NCI-H1694 (cell line): ENCODE measurements at regions not wholly inside any gene's neighbourhood (a gene's known extent, or its start where the extent isn't known, plus 50 kb on each side); places are given as distances from the start of the nearest gene placed in this dataset.
"Not testable (repeated sequence)": the region's sequence is repeated elsewhere in the genome, so short reads cannot be mapped to it uniquely, and the experiment has no call there.

Experiments
- DNase-seq: peaks from one replicate; lab custom pipeline; 2025; lab: John Stamatoyannopoulos, UW

GRCh38 chr7:49597805-49598204 is 175.6 kb upstream of the VWC2 start:
- DNase-seq, result no peak

- DNase-seq, result no peak
These were observed 161.5 kb upstream of the VWC2 start for GRCh38 chr7:49611951-49612350.

- DNase-seq, result no peak
These were observed 159.7 kb upstream of the VWC2 start for GRCh38 chr7:49613759-49614158.

- not testable (repeated sequence) for DNase-seq
These were observed 158.5 kb upstream of the VWC2 start for GRCh38 chr7:49614974-49615373.

GRCh38 chr7:49618028-49618427 is 155.4 kb upstream of the VWC2 start:
- DNase-seq, result no peak

GRCh38 chr7:49623943-49624342 is 149.5 kb upstream of the VWC2 start:
- no peak for DNase-seq

GRCh38 chr7:49624611-49625010 is 148.8 kb upstream of the VWC2 start:
- no peak for DNase-seq

GRCh38 chr7:49630513-49630912 is 142.9 kb upstream of the VWC2 start:
- DNase-seq, result no peak

- DNase-seq, result no peak
These were observed 142.2 kb upstream of the VWC2 start for GRCh38 chr7:49631071-49631815.

GRCh38 chr7:49631960-49632359 is 141.5 kb upstream of the VWC2 start:
- DNase-seq, result no peak

GRCh38 chr7:49635800-49636199 is 137.6 kb upstream of the VWC2 start:
- DNase-seq, result no peak

GRCh38 chr7:49636400-49636799 is 137.0 kb upstream of the VWC2 start:
- no peak for DNase-seq

- no peak for DNase-seq
These were observed 135.3 kb upstream of the VWC2 start for GRCh38 chr7:49638166-49638565.

- no peak for DNase-seq
These were observed 134.3 kb upstream of the VWC2 start for GRCh38 chr7:49639068-49639593.

GRCh38 chr7:49639808-49640207 is 133.6 kb upstream of the VWC2 start:
- DNase-seq, result no peak

GRCh38 chr7:49643321-49643720 is 130.1 kb upstream of the VWC2 start:
- no peak for DNase-seq

GRCh38 chr7:49643736-49644135 is 129.7 kb upstream of the VWC2 start:
- no peak for DNase-seq

- no peak for DNase-seq
These were observed 128.9 kb upstream of the VWC2 start for GRCh38 chr7:49644396-49645166.

- DNase-seq, result no peak
These were observed 128.1 kb upstream of the VWC2 start for GRCh38 chr7:49645296-49645695.

GRCh38 chr7:49660170-49660783 is 113.2 kb upstream of the VWC2 start:
- no peak for DNase-seq

GRCh38 chr7:49660976-49661375 is 112.5 kb upstream of the VWC2 start:
- DNase-seq, result no peak

- DNase-seq, result not testable (repeated sequence)
These were observed 107.5 kb upstream of the VWC2 start for GRCh38 chr7:49665963-49666362.

GRCh38 chr7:49666764-49667163 is 106.7 kb upstream of the VWC2 start:
- DNase-seq, result no peak
